ENCODE measurements at regions not wholly inside any gene's neighbourhood (a gene's known extent, or its start where the extent isn't known, plus 50 kb on each side); places are given as distances from the start of the nearest gene placed in this dataset.

DNA sequence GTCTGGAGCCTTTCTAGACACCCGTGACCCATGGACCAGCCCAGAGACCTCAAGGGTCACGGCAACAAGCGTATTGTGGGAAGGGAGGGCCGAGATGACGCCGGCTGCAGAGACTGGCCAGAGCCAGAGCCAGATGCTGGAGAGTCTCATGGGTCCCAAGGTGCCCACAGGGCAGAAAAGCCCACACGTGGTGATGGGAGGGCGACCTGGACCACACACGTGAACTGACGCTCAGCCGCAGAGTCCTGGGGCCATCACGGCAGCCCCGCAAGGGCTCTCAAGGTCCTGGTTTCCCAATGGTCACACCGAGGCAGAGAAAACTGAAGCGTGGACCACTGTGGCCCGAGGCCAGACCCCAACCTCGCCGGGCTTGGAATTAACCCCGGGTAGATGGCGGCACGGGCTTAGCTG, 92.6 kb downstream of the YTHDF1 start:
- no peak for DNase-seq (ENCODE audit: low spot score)
- TF ChIP-seq, protein P1, sequence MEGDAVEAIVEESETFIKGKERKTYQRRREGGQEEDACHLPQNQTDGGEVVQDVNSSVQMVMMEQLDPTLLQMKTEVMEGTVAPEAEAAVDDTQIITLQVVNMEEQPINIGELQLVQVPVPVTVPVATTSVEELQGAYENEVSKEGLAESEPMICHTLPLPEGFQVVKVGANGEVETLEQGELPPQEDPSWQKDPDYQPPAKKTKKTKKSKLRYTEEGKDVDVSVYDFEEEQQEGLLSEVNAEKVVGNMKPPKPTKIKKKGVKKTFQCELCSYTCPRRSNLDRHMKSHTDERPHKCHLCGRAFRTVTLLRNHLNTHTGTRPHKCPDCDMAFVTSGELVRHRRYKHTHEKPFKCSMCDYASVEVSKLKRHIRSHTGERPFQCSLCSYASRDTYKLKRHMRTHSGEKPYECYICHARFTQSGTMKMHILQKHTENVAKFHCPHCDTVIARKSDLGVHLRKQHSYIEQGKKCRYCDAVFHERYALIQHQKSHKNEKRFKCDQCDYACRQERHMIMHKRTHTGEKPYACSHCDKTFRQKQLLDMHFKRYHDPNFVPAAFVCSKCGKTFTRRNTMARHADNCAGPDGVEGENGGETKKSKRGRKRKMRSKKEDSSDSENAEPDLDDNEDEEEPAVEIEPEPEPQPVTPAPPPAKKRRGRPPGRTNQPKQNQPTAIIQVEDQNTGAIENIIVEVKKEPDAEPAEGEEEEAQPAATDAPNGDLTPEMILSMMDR (IDR thresholded peaks at IDR 0.05; ENCODE audit: extremely low read depth, missing control alignments) = no peak

DNA sequence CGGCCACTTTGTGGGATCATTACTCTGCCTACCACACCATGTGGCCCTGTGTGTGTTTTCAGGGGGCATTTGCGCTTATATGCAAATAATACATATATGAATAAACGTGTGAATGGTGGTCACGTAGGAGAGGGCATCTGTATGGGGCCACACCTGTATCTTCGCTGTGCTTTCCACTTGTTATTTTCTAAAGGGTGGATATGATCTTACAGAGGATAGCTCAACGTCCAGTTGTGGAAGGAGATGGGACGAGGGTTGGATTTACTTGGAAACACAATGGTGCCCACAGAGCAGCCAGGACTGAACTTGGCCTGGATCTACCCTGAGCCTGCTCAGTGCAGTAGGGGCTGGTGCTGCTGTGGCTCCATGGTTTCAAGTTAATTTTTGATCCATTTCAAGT, 93.3 kb downstream of the YTHDF1 start:
- TF ChIP-seq, protein P1 (IDR thresholded peaks at IDR 0.05; ENCODE audit: extremely low read depth, missing control alignments) = no peak
- no peak for DNase-seq (ENCODE audit: low spot score)

DNA sequence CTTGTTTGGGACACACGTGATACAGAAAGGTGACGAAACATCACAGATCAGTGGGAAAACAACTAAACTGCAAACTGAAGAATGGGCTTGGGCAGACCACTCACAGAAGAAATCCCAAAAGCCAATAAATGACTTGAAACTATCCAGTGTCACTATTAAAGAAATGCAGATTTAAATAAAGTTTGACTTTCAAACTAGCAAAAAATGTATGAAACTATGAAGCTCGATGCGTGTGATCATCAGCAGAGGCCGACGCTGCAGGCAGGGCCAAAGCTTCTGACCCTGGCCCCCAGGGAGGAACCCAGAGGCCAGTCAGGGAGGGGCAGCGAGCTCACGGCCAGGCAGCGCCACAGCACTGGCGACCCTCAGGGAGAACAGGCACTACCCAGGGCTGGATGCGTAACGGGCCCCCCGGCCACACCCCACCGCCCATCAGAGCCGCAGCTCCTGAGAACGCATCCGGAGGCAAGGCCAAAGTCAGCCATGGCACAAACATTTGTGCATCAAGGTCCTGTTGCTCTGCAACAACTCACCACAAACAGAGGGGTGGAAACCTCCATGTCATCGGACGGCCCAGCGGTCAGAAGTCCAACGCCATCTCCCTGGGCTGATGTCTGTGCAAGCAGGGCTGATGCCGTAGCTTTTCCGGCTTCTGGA, 94.1 kb downstream of the YTHDF1 start:
- DNase-seq (ENCODE audit: low spot score) = no peak
- TF ChIP-seq, protein P1 (IDR thresholded peaks at IDR 0.05; ENCODE audit: extremely low read depth, missing control alignments) = no peak

DNA sequence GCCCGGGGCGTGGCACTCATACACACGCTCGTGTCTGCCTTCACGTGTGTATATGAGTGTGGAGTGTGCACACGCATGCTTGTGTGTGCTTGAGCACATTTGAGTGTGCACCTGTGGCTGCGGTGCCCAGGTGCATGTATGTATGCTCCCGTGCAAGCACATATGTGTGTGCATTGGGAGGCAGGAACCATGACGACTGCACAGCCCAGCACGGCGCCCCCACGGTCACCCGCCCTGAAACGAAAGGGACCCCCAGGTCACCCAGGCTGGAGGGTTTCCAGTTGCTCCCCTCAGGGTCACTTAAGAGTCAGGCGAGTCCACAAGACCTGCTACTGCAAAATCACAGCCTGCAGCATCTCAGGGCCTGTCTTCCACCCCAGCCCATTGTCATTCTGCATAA, 94.7 kb downstream of the YTHDF1 start:
- DNase-seq (ENCODE audit: low spot score) = no peak
- TF ChIP-seq, protein P1 (IDR thresholded peaks at IDR 0.05; ENCODE audit: extremely low read depth, missing control alignments) = no peak

DNA sequence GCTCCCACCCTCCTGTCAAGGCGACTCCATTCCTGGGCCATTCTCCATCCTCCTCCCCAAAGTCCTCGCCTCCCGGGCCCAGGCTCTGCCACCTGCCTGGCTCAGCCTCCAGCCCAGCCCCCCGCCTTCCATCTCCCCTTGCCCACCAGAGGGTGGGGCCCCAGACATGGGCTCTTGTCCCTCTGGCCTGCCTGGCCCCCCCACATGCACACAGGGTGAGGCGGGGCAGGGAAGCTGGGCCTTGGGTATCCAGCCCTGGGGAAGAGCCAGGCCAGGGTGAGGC, 95.2 kb downstream of the YTHDF1 start:
- TF ChIP-seq, protein P1 (IDR thresholded peaks at IDR 0.05; ENCODE audit: extremely low read depth, missing control alignments) = no peak

DNA sequence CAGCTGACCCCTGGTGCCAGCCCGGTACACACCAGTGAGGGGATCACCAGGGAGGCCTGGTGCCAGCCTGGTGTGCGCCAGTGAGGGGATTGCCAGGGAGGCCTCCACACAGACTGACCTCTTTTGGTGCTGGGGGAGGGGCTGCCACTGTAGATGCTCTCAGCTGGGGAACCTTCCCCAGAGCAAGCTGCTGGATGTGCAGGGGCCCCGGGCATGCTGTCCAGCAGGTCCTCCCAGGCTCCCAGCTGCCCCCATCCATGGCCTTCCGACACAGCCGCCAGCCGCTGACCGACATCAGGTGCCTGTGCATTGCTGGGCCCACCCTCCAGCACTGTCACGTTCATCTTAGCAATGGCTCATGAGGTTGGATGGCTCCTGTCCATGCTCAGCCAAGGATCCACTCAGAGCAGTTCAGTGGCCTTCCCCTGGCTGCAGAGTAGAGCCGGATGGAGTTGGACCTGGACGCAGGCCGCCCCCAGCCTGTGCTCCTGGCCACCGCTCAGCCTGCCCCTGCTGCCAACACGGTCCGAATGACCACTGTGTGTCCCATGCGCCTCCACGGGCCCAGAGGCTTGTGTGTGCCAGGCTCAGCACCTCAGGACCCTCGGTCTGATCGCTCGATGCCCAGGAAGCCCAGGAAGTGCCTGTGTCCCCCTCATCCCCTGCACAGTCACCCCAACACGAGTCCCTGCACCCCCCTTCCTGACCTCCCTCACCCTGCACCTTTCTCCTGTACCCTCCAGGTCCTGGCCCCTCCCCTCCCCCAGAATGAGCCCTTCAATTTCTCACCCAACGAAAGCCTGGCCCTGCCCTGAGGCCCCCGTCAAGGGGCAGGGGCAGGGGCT, 95.7 kb downstream of the YTHDF1 start:
- DNase-seq (ENCODE audit: low spot score) = no peak
- TF ChIP-seq, protein P1 (IDR thresholded peaks at IDR 0.05; ENCODE audit: extremely low read depth, missing control alignments) = no peak

More for the DNA sequence above, 95.2 kb downstream of the YTHDF1 start:
- DNase-seq (ENCODE audit: low spot score) = no peak

DNA sequence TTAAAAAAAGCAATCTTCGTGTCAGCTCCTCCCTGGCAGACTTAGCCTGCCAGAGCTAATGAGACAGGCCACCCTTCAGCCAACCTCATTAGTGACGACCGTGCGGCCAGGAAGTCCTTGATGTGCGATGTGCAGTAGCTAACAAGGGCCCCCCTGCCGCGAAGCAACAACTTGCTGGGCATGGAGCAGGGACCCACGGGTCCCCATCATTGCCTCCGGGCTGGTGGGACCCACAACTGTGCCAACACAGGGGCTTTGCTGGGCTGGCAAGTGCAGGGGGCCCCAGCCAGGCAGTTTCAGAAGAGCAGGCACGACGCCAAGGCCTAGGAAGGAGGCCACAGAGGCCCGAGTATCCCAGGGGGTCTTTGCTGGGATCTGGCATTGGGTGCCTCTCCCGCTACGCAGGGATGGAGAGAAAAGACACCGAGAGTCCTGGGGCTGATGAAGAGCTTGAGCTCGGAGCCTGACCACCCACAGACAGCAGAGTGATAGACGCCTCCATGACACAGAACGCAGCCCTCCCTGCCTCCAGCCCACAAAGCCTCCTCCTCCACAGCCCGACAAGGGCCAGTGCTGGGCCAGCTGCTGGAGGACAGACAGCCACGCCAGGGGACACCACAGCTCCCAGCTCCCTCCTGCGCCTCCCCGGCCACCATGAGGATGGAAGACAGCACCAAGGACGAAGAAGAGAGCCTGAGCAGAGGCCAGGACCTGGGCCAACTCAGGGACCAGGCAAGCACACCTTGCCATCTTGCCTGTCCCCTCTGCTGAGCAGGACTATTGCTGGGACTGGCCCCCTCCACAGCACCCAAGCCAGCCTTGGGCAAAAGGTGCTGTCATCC, 96.6 kb downstream of the YTHDF1 start:
- TF ChIP-seq, protein P1 (IDR thresholded peaks at IDR 0.05; ENCODE audit: extremely low read depth, missing control alignments) = no peak
- no peak for DNase-seq (ENCODE audit: low spot score)
